WTC11 (cell line): ENCODE measurements at regions not wholly inside any gene's neighbourhood (a gene's known extent, or its start where the extent isn't known, plus 50 kb on each side); places are given as distances from the start of the nearest gene placed in this dataset.

Experiments used
- ATAC-seq: fragments of 200-7000 bp; cut with Tn5 transposase; 2 replicates; pipeline ENCODE4 v1.10.0; 2021; ENCODE audit warnings: mild to moderate bottlenecking, moderate library complexity
- CTCF ChIA-PET: fragments of 300-600 bp; sonication (Branson Sonifier 250); formaldehyde crosslinking; loops from one replicate; lab custom pipeline; 2021; ENCODE audit warnings: antibody characterized with exemption; lab: Charles Lee
- POLR2A ChIA-PET: fragments of 350-600 bp; sonication (Branson Sonifier 250); formaldehyde crosslinking; loops from one replicate; lab custom pipeline; 2021; ENCODE audit warnings: antibody characterized with exemption; lab: Charles Lee
- DNase-seq: peaks from one replicate; pipeline ENCODE4 v3.0.0; 2021; ENCODE audit warnings: low spot score
- H3K27ac Mint-ChIP-seq: 2 replicates; pipeline ENCODE4 v1.8.0; 2021; ENCODE audit warnings: mixed read lengths
- H3K27me3 Mint-ChIP-seq: 2 replicates; pipeline ENCODE4 v1.8.0; 2021; ENCODE audit warnings: low read depth, mild to moderate bottlenecking, moderate library complexity, mixed read lengths
- H3K36me3 Mint-ChIP-seq: 2 replicates; pipeline ENCODE4 v1.8.0; 2021; ENCODE audit warnings: mixed read lengths
- H3K4me1 Mint-ChIP-seq: 2 replicates; pipeline ENCODE4 v1.8.0; 2022; ENCODE audit warnings: mixed read lengths
- H3K4me3 Mint-ChIP-seq: 2 replicates; pipeline ENCODE4 v1.8.0; 2021; ENCODE audit warnings: mild to moderate bottlenecking, moderate library complexity, mixed read lengths
- H3K9me3 Mint-ChIP-seq: 2 replicates; pipeline ENCODE4 v1.8.0; 2021; ENCODE audit warnings: mixed read lengths
- SMAD3 ChIP-seq: sonication (generic); formaldehyde crosslinking; IDR thresholded peaks from 2 replicates; pipeline ENCODE4 v1.8.0; 2022; ENCODE audit warnings: missing genetic modification reagents, mild to moderate bottlenecking, borderline replicate concordance
- SMAD4 ChIP-seq: sonication (generic); formaldehyde crosslinking; IDR thresholded peaks from 2 replicates; pipeline ENCODE4 v1.8.0; 2022; ENCODE audit warnings: mild to moderate bottlenecking, missing genetic modification reagents
- ZBTB21 ChIP-seq: sonication (generic); formaldehyde crosslinking; IDR thresholded peaks from 2 replicates; pipeline ENCODE4 v1.8.1; 2023; ENCODE audit warnings: mild to moderate bottlenecking, missing genetic modification reagents, borderline replicate concordance
- ZNF317 ChIP-seq: sonication (generic); formaldehyde crosslinking; IDR thresholded peaks from 2 replicates; pipeline ENCODE4 v1.8.1; 2023; ENCODE audit warnings: low read depth, mild to moderate bottlenecking, moderate library complexity, missing genetic modification reagents, borderline replicate concordance
- ZNF416 ChIP-seq: fragments of 250-450 bp; sonication (Bioruptor Pico); IDR thresholded peaks from 2 replicates; pipeline ENCODE4 v1.9.0; 2021; ENCODE audit warnings: mild to moderate bottlenecking, inconsistent platforms
- TF ChIP-seq, protein P1 (sequence below): fragments of 250-450 bp; sonication (Bioruptor Pico); IDR thresholded peaks from 2 replicates; pipeline ENCODE4 v1.9.0; 2021; ENCODE audit warnings: mild to moderate bottlenecking, borderline replicate concordance
- TF ChIP-seq, protein P2 (sequence below): sonication (generic); formaldehyde crosslinking; IDR thresholded peaks from 2 replicates; pipeline ENCODE4 v1.8.1; 2023; ENCODE audit warnings: mild to moderate bottlenecking, missing genetic modification reagents
- TF ChIP-seq, protein P3 (sequence below): sonication (generic); formaldehyde crosslinking; conservative IDR thresholded peaks from 2 replicates; pipeline ENCODE4 v1.8.1; 2022; ENCODE audit warnings: mild to moderate bottlenecking, missing genetic modification reagents
- TF ChIP-seq, protein P4 (sequence below): sonication (generic); formaldehyde crosslinking; IDR thresholded peaks from 2 replicates; pipeline ENCODE4 v1.8.0; 2022; ENCODE audit warnings: mild to moderate bottlenecking, missing genetic modification reagents
- TF ChIP-seq, protein P5 (sequence below): sonication (generic); formaldehyde crosslinking; IDR thresholded peaks from 2 replicates; pipeline ENCODE4 v1.8.0; 2022; ENCODE audit warnings: mild to moderate bottlenecking, missing genetic modification reagents
- TF ChIP-seq, protein P6 (sequence below): sonication (generic); formaldehyde crosslinking; IDR thresholded peaks from 2 replicates; pipeline ENCODE4 v1.8.0; 2022; ENCODE audit warnings: mild to moderate bottlenecking, missing genetic modification reagents
- TF ChIP-seq, protein P7 (sequence below): fragments of 200-600 bp; IDR thresholded peaks from 2 replicates; pipeline ENCODE4 v1.8.0; 2022; ENCODE audit warnings: antibody characterized with exemption

DNA sequence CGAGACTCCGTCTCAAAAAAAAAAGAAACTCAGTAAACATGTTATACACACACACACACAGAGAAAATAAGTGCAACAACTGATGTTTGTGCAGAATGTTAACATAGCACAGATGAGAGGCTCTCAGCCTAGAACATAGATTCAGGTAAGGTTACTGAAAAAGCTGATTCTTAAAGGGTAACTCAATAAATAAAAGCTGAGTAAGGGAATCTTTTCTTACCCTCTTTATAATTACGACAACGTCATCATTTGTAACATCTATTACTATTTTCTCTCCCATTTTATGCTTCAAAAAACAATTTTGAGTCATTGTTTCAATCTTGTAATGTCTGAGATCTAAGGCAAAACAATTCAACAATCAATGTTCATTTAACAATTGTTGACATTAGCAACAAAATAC lies 644.8 kb downstream of the RFPL4B start (continued):
- TF ChIP-seq, protein P1, sequence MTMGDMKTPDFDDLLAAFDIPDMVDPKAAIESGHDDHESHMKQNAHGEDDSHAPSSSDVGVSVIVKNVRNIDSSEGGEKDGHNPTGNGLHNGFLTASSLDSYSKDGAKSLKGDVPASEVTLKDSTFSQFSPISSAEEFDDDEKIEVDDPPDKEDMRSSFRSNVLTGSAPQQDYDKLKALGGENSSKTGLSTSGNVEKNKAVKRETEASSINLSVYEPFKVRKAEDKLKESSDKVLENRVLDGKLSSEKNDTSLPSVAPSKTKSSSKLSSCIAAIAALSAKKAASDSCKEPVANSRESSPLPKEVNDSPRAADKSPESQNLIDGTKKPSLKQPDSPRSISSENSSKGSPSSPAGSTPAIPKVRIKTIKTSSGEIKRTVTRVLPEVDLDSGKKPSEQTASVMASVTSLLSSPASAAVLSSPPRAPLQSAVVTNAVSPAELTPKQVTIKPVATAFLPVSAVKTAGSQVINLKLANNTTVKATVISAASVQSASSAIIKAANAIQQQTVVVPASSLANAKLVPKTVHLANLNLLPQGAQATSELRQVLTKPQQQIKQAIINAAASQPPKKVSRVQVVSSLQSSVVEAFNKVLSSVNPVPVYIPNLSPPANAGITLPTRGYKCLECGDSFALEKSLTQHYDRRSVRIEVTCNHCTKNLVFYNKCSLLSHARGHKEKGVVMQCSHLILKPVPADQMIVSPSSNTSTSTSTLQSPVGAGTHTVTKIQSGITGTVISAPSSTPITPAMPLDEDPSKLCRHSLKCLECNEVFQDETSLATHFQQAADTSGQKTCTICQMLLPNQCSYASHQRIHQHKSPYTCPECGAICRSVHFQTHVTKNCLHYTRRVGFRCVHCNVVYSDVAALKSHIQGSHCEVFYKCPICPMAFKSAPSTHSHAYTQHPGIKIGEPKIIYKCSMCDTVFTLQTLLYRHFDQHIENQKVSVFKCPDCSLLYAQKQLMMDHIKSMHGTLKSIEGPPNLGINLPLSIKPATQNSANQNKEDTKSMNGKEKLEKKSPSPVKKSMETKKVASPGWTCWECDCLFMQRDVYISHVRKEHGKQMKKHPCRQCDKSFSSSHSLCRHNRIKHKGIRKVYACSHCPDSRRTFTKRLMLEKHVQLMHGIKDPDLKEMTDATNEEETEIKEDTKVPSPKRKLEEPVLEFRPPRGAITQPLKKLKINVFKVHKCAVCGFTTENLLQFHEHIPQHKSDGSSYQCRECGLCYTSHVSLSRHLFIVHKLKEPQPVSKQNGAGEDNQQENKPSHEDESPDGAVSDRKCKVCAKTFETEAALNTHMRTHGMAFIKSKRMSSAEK (CRISPR knock-in tag), result no peak
- TF ChIP-seq SMAD3 (CRISPR knock-in tag), result no peak
- no peak for TF ChIP-seq ZBTB21
- TF ChIP-seq, protein P2, sequence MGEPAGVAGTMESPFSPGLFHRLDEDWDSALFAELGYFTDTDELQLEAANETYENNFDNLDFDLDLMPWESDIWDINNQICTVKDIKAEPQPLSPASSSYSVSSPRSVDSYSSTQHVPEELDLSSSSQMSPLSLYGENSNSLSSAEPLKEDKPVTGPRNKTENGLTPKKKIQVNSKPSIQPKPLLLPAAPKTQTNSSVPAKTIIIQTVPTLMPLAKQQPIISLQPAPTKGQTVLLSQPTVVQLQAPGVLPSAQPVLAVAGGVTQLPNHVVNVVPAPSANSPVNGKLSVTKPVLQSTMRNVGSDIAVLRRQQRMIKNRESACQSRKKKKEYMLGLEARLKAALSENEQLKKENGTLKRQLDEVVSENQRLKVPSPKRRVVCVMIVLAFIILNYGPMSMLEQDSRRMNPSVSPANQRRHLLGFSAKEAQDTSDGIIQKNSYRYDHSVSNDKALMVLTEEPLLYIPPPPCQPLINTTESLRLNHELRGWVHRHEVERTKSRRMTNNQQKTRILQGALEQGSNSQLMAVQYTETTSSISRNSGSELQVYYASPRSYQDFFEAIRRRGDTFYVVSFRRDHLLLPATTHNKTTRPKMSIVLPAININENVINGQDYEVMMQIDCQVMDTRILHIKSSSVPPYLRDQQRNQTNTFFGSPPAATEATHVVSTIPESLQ (CRISPR knock-in tag), result no peak
- no peak for TF ChIP-seq SMAD4 (CRISPR knock-in tag)
- TF ChIP-seq, protein P3, sequence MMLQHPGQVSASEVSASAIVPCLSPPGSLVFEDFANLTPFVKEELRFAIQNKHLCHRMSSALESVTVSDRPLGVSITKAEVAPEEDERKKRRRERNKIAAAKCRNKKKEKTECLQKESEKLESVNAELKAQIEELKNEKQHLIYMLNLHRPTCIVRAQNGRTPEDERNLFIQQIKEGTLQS (CRISPR knock-in tag), result no peak
- TF ChIP-seq ZNF317 (CRISPR knock-in tag), result no peak
- TF ChIP-seq, protein P4, sequence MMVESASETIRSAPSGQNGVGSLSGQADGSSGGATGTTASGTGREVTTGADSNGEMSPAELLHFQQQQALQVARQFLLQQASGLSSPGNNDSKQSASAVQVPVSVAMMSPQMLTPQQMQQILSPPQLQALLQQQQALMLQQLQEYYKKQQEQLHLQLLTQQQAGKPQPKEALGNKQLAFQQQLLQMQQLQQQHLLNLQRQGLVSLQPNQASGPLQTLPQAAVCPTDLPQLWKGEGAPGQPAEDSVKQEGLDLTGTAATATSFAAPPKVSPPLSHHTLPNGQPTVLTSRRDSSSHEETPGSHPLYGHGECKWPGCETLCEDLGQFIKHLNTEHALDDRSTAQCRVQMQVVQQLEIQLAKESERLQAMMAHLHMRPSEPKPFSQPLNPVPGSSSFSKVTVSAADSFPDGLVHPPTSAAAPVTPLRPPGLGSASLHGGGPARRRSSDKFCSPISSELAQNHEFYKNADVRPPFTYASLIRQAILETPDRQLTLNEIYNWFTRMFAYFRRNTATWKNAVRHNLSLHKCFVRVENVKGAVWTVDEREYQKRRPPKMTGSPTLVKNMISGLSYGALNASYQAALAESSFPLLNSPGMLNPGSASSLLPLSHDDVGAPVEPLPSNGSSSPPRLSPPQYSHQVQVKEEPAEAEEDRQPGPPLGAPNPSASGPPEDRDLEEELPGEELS, result no peak
- TF ChIP-seq, protein P5, sequence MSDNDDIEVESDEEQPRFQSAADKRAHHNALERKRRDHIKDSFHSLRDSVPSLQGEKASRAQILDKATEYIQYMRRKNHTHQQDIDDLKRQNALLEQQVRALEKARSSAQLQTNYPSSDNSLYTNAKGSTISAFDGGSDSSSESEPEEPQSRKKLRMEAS (CRISPR knock-in tag), result no peak
- TF ChIP-seq, protein P6, sequence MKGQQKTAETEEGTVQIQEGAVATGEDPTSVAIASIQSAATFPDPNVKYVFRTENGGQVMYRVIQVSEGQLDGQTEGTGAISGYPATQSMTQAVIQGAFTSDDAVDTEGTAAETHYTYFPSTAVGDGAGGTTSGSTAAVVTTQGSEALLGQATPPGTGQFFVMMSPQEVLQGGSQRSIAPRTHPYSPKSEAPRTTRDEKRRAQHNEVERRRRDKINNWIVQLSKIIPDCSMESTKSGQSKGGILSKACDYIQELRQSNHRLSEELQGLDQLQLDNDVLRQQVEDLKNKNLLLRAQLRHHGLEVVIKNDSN (CRISPR knock-in tag), result no peak
- no peak for TF ChIP-seq ZNF416 (CRISPR knock-in tag)

DNA sequence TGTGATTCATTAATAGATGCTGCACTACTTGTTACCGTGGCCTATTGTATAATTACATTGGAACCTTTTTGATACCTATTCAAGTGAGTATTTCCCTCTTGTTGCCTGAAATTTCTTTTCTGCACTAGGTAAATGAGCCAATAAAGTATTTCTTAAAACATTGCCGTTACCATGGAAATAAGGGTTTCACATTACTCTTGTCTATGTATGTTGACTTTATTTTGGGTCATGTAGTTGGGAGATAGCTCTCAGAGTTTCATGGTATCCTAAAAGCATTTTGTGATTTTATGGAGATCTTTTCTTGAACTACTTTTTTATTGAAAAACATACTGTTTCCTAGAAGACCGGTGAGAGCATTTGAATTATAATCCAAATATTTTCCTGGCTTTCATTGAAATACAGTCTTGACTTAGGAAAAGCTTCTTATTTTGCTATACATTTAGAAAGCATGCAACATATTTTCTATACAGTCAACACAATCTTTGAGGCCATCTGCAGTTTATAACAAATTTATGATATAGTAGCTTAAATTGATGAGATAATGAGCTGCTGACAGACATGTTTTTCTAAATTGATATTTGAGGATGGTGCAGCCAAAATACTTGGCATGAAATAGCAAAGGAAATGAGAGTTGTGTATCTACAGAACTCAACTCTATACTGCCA lies 650.4 kb downstream of the RFPL4B start:
- CTCF ChIA-PET, result no interaction called here
- no peak overlapping the region for H3K27ac Mint-ChIP-seq
- H3K4me3 Mint-ChIP-seq, result no peak overlapping the region
- H3K9me3 Mint-ChIP-seq, result no peaks in the 10 kb centered on the region
- no peak for DNase-seq
- no peaks in the 10 kb centered on the region for H3K4me1 Mint-ChIP-seq
- POLR2A ChIA-PET, result no interaction called here
- H3K27me3 Mint-ChIP-seq, result no peaks in the 10 kb centered on the region
- TF ChIP-seq, protein P7, sequence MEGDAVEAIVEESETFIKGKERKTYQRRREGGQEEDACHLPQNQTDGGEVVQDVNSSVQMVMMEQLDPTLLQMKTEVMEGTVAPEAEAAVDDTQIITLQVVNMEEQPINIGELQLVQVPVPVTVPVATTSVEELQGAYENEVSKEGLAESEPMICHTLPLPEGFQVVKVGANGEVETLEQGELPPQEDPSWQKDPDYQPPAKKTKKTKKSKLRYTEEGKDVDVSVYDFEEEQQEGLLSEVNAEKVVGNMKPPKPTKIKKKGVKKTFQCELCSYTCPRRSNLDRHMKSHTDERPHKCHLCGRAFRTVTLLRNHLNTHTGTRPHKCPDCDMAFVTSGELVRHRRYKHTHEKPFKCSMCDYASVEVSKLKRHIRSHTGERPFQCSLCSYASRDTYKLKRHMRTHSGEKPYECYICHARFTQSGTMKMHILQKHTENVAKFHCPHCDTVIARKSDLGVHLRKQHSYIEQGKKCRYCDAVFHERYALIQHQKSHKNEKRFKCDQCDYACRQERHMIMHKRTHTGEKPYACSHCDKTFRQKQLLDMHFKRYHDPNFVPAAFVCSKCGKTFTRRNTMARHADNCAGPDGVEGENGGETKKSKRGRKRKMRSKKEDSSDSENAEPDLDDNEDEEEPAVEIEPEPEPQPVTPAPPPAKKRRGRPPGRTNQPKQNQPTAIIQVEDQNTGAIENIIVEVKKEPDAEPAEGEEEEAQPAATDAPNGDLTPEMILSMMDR, result no peak
- TF ChIP-seq, all 79 proteins: peak for 0
- no peaks in the 10 kb centered on the region for H3K36me3 Mint-ChIP-seq
- ATAC-seq, result no peak
